B cell (primary cell): ENCODE measurements at regions not wholly inside any gene's neighbourhood (a gene's known extent, or its start where the extent isn't known, plus 50 kb on each side); places are given as distances from the start of the nearest gene placed in this dataset.

Experiments
- ATAC-seq: fragments of 200-7000 bp; cut with Tn5 transposase; one replicate; pipeline ENCODE4 v1.10.0; 2021; ENCODE audit warnings: low read depth, mild to moderate bottlenecking, moderate number of reproducible peaks, moderate library complexity
- CTCF ChIA-PET: fragments of 350-600 bp; sonication (Branson Sonifier 250); formaldehyde crosslinking; loops from one replicate; lab custom pipeline; 2021; ENCODE audit warnings: antibody characterized with exemption, inconsistent platforms; lab: Charles Lee
- POLR2A ChIA-PET: fragments of 350-600 bp; sonication (Branson Sonifier 250); formaldehyde crosslinking; loops from one replicate; lab custom pipeline; 2021; ENCODE audit warnings: antibody characterized with exemption; lab: Charles Lee
- DNase-seq: peaks from one replicate; pipeline ENCODE4 v3.0.0; 2013
- H2AFZ ChIP-seq: 2 replicates; pipeline ENCODE4 v1.6.1; 2012; ENCODE audit warnings: mild to moderate bottlenecking, low read depth, low read length; ENCODE audit not compliant: insufficient read depth, poor library complexity, severe bottlenecking
- H3K27ac ChIP-seq, 2 donors: 1 replicate in 1 of 2; 2 replicates in 1 of 2; pipeline ENCODE4 v1.5.1; 2012 to 2013; ENCODE audit warnings: low read length in 2 of 2, mild to moderate bottlenecking in 2 of 2, moderate library complexity in 1 of 2
- H3K27me3 ChIP-seq, 4 experiments: fragments of 200-600 bp in 1 of 4; sonication (generic) in 1 of 4; replicated peaks in 1 of 4; 1 replicate in 2 of 4; 2 replicates in 2 of 4; pipeline versions ENCODE4 v1.6.1 to v1.7.0; 2013 to 2016; ENCODE audit warnings: low read length in 3 of 4, mild to moderate bottlenecking in 2 of 4, mixed read lengths in 1 of 4, moderate library complexity in 1 of 4; ENCODE audit not compliant: insufficient read depth in 4 of 4, control insufficient read depth in 3 of 4; ENCODE audit errors: control extremely low read depth in 1 of 4
- H3K36me3 ChIP-seq, 2 experiments: replicated peaks in 1 of 2; 1 replicate in 1 of 2; 2 replicates in 1 of 2; pipeline versions ENCODE4 v1.6.1 to v1.7.1; 2013; ENCODE audit warnings: low read length in 1 of 2; ENCODE audit not compliant: insufficient read depth in 2 of 2, control insufficient read depth in 1 of 2; ENCODE audit errors: control extremely low read depth in 1 of 2, extremely low read depth in 1 of 2
- H3K4me1 ChIP-seq, 2 donors: fragments of 200-600 bp in 1 of 2; sonication (generic) in 1 of 2; 1 replicate in 1 of 2; 2 replicates in 1 of 2; pipeline versions ENCODE4 v1.5.1 to v1.6.1; 2013 to 2017; ENCODE audit warnings: low read length in 2 of 2; ENCODE audit not compliant: control insufficient read depth in 2 of 2, insufficient read depth in 2 of 2
- H3K4me2 ChIP-seq: replicated peaks from 2 replicates; pipeline ENCODE3; 2012; ENCODE audit warnings: mild to moderate bottlenecking, low read depth, low read length; ENCODE audit not compliant: poor library complexity, severe bottlenecking
- H3K4me3 ChIP-seq, 5 experiments: fragments of 200-600 bp in 1 of 5; sonication (generic) in 1 of 5; 1 replicate in 3 of 5; 2 replicates in 2 of 5; pipeline versions ENCODE4 v1.5.1 to v1.7.0; 2011 to 2016; ENCODE audit warnings: low read length in 4 of 5, mild to moderate bottlenecking in 4 of 5, low read depth in 2 of 5, control low read depth in 1 of 5, moderate library complexity in 1 of 5; ENCODE audit not compliant: insufficient read depth in 1 of 5; ENCODE audit errors: control extremely low read depth in 1 of 5, extremely low read depth in 1 of 5
- H3K79me2 ChIP-seq: fragments of 200-600 bp; sonication (generic); one replicate; pipeline ENCODE4 v1.6.0; 2016; ENCODE audit warnings: low read length; ENCODE audit not compliant: control insufficient read depth, insufficient read depth
- H3K9ac ChIP-seq: fragments of 200-600 bp; sonication (generic); 2 replicates; pipeline ENCODE4 v1.6.1; 2017; ENCODE audit warnings: mild to moderate bottlenecking, low read length, moderate library complexity
- H3K9me3 ChIP-seq, 3 donors: one replicate each; pipeline versions ENCODE4 v1.6.1 to v1.7.1; 2013; ENCODE audit warnings: low read length in 2 of 3; ENCODE audit not compliant: control insufficient read depth in 2 of 3, insufficient read depth in 1 of 3; ENCODE audit errors: control extremely low read depth in 1 of 3
- H4K20me1 ChIP-seq: 2 replicates; pipeline ENCODE4 v1.6.0; 2012; ENCODE audit warnings: mild to moderate bottlenecking, low read length; ENCODE audit not compliant: insufficient read depth, control insufficient read depth, poor library complexity, severe bottlenecking
- H3K27ac Mint-ChIP-seq: one replicate; pipeline ENCODE4 v1.8.0; 2021; ENCODE audit warnings: mixed read lengths
- H3K27me3 Mint-ChIP-seq: one replicate; pipeline ENCODE4 v1.8.0; 2021; ENCODE audit warnings: mixed read lengths
- H3K4me1 Mint-ChIP-seq: one replicate; pipeline ENCODE4 v1.8.0; 2021; ENCODE audit warnings: mixed read lengths
- H3K4me3 Mint-ChIP-seq: one replicate; pipeline ENCODE4 v1.8.0; 2021; ENCODE audit warnings: mixed read lengths
- H3K9me3 Mint-ChIP-seq: one replicate; pipeline ENCODE4 v1.8.0; 2022; ENCODE audit warnings: mixed read lengths; ENCODE audit not compliant: insufficient read depth
- EZH2 ChIP-seq: IDR thresholded peaks from 2 replicates; pipeline ENCODE4 v1.6.1; 2012; ENCODE audit warnings: borderline replicate concordance, low read depth, mild to moderate bottlenecking, moderate library complexity, low read length; ENCODE audit not compliant: insufficient read depth, poor library complexity, severe bottlenecking
- WGBS: methylation state at CpG from one replicate; pipeline ENCODE4 v1.1.5; 2013; ENCODE audit warnings: missing lambda C conversion rate; ENCODE audit not compliant: insufficient coverage; 5-methylcytosine and 5-hydroxymethylcytosine counted together
- intact Hi-C: fragments of 100-400 bp; cut with micrococcal nuclease; formaldehyde crosslinking; loops from one replicate; pipeline ENCODE4 v1.10.0; 2022
- TF ChIP-seq, protein P1 (sequence below): fragments of 200-600 bp; IDR thresholded peaks from one replicate; pipeline ENCODE4 v1.8.0; 2022; ENCODE audit warnings: antibody characterized with exemption, mild to moderate bottlenecking

- no peaks in the 10 kb centered on the region for H3K9me3 Mint-ChIP-seq
- Histone ChIP-seq H3K9me3 (no peaks in the 10 kb centered on the region), H4K20me1 (no peaks in the 10 kb centered on the region), H3K9ac (no peak overlapping the region), H3K27ac (no peak overlapping the region), H3K4me2 (no peak overlapping the region), H2AFZ (no peak overlapping the region), H3K79me2 (no peaks in the 10 kb centered on the region), H3K27me3 (no peaks in the 10 kb centered on the region), H3K4me3 (no peak overlapping the region), H3K36me3 (no peaks in the 10 kb centered on the region), H3K4me1 (no peaks in the 10 kb centered on the region)
- H3K27ac Mint-ChIP-seq: no peak overlapping the region
- H3K27me3 Mint-ChIP-seq: no peaks in the 10 kb centered on the region
- intact Hi-C loops: no loop called here
- 87% methylated on average over 2 of the region's 2 CpGs for WGBS
- CTCF ChIA-PET: no interaction called here
- no peak for TF ChIP-seq EZH2
- TF ChIP-seq, protein P1, sequence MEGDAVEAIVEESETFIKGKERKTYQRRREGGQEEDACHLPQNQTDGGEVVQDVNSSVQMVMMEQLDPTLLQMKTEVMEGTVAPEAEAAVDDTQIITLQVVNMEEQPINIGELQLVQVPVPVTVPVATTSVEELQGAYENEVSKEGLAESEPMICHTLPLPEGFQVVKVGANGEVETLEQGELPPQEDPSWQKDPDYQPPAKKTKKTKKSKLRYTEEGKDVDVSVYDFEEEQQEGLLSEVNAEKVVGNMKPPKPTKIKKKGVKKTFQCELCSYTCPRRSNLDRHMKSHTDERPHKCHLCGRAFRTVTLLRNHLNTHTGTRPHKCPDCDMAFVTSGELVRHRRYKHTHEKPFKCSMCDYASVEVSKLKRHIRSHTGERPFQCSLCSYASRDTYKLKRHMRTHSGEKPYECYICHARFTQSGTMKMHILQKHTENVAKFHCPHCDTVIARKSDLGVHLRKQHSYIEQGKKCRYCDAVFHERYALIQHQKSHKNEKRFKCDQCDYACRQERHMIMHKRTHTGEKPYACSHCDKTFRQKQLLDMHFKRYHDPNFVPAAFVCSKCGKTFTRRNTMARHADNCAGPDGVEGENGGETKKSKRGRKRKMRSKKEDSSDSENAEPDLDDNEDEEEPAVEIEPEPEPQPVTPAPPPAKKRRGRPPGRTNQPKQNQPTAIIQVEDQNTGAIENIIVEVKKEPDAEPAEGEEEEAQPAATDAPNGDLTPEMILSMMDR: no peak
- H3K4me3 Mint-ChIP-seq: no peak overlapping the region
- no peaks in the 10 kb centered on the region for H3K4me1 Mint-ChIP-seq
- no peak for ATAC-seq
- POLR2A ChIA-PET: no interaction called here
- no peak for DNase-seq
These were observed 156.3 kb upstream of the TMTC2 start for GRCh38 chr12:82530394-82530793.

DNA sequence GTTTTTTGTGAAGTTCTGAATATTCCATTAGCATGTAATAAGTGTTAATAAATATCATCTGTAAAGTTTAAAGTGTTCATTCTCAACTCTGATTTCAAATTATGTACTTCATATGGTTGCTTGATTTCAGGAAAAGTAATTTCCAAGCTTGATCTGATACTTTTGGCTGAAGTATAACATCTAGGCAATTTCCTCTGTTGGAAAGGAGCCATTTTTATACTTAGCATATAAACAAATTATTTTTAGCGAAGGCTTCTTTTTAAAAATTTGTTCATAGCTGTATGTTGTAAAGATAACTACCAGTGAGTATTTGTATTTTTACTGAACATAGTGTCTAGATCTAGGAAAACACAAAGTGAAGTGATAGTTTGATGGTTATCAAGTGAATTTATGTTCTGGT, 153.4 kb upstream of the TMTC2 start:
- DNase-seq: no peak
- no CpG with 5 or more reads among the region's 1 CpG for WGBS
- Histone ChIP-seq H3K9ac (no peak overlapping the region), H4K20me1 (no peaks in the 10 kb centered on the region), H3K4me2 (no peak overlapping the region), H3K79me2 (no peaks in the 10 kb centered on the region), H3K9me3 (no peaks in the 10 kb centered on the region), H3K27me3 (no peaks in the 10 kb centered on the region), H3K27ac (no peak overlapping the region), H2AFZ (no peak overlapping the region), H3K4me3 (no peak overlapping the region), H3K4me1 (no peaks in the 10 kb centered on the region), H3K36me3 (no peaks in the 10 kb centered on the region)
- no peak overlapping the region for H3K4me3 Mint-ChIP-seq
- no peaks in the 10 kb centered on the region for H3K27me3 Mint-ChIP-seq
- no peaks in the 10 kb centered on the region for H3K4me1 Mint-ChIP-seq
- no peak overlapping the region for H3K27ac Mint-ChIP-seq
- ATAC-seq: no peak
- no peaks in the 10 kb centered on the region for H3K9me3 Mint-ChIP-seq
- ChIA-PET POLR2A (no interaction called here), CTCF (interaction anchor here (1.0 kb wide), 1 partner anchor 11 kb away, joined by 4 read pairs; no protein-coding TSS in a partner anchor)
- TF ChIP-seq EZH2: no peak
- TF ChIP-seq, protein P1: no peak
- intact Hi-C loops: no loop called here
